ENCODE measurements at regions not wholly inside any gene's neighbourhood (a gene's known extent, or its start where the extent isn't known, plus 50 kb on each side); places are given as distances from the start of the nearest gene placed in this dataset.

DNA sequence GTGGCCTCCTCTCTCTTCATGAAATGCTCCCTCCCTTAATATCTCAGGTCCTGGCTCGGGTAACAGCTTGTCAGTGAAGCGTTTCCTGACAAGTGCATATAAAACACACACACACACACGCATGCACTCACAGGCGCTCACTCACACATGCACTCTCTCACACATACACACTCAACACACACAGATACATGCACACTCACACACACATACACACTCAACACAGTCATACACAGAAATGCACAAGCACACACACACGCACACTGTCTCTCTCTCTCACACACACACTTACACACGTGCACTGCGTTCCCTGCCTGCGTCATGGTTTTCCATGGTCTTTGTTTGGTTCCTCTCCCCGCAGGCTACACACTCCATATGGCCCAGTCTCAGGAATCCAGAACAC is 344.1 kb downstream of the UQCRFS1 start (continued):
- TF ChIP-seq, protein P1, sequence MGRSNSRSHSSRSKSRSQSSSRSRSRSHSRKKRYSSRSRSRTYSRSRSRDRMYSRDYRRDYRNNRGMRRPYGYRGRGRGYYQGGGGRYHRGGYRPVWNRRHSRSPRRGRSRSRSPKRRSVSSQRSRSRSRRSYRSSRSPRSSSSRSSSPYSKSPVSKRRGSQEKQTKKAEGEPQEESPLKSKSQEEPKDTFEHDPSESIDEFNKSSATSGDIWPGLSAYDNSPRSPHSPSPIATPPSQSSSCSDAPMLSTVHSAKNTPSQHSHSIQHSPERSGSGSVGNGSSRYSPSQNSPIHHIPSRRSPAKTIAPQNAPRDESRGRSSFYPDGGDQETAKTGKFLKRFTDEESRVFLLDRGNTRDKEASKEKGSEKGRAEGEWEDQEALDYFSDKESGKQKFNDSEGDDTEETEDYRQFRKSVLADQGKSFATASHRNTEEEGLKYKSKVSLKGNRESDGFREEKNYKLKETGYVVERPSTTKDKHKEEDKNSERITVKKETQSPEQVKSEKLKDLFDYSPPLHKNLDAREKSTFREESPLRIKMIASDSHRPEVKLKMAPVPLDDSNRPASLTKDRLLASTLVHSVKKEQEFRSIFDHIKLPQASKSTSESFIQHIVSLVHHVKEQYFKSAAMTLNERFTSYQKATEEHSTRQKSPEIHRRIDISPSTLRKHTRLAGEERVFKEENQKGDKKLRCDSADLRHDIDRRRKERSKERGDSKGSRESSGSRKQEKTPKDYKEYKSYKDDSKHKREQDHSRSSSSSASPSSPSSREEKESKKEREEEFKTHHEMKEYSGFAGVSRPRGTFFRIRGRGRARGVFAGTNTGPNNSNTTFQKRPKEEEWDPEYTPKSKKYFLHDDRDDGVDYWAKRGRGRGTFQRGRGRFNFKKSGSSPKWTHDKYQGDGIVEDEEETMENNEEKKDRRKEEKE (IDR thresholded peaks at IDR 0.05): no peak
- no peak for TF ChIP-seq DPF2 (IDR thresholded peaks at IDR 0.05)
- no peak for TF ChIP-seq SUPT20H (IDR thresholded peaks at IDR 0.05; ENCODE audit: borderline replicate concordance, control insufficient read depth, low read depth, low read length)
- TF ChIP-seq TAF1 (IDR thresholded peaks at IDR 0.05; ENCODE audit: borderline replicate concordance, low read depth, low read length): no peak
- no peak for TF ChIP-seq MXI1 (IDR thresholded peaks at IDR 0.05; ENCODE audit: low read depth, low read length)

DNA sequence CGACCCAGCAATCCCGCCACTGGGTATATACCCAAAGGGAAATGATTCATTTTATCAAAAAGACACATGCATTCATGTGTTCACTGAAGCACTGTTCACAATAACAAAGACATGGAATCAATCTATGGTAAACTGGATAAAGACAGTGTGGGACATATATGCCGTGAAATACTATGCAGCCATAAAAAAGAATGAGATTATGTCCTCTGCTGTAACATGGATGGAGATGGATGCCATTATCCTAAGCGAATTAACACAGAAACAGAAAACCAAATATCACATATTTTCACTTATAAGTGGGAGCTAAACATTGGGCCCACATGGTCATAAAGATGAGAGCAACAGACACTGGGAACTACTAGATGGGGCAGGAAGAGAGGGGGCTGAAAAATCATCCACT is 345.0 kb downstream of the UQCRFS1 start:
- H3K9ac ChIP-seq (ENCODE audit: control insufficient read depth, insufficient read depth, low read length): no peak overlapping the region
- H3K9me3 ChIP-seq (replicated peaks; ENCODE audit: control insufficient read depth, insufficient read depth, low read length): no peaks in the 10 kb centered on the region; the same call in 2 of the 3 replicates
- no peak overlapping the region for H3K27ac ChIP-seq (ENCODE audit: control insufficient read depth, insufficient read depth)
- ChIA-PET POLR2A (no interaction called here), RAD21 (ENCODE audit: unreplicated experiment) (no interaction called here), CTCF (no interaction called here), SMC1A (ENCODE audit: uncharacterized antibody, unreplicated experiment) (no interaction called here)
- H4K20me1 ChIP-seq (ENCODE audit: control insufficient read depth, insufficient read depth): no peaks in the 10 kb centered on the region
- 1% methylated on average over 4 of the region's 4 CpGs for WGBS (ENCODE audit: insufficient coverage, insufficient replicate concordance, low lambda C conversion rate, missing lambda C conversion rate)
- no peaks in the 10 kb centered on the region for H3K79me2 ChIP-seq (ENCODE audit: control insufficient read depth, insufficient read depth, low read length)
- in situ Hi-C loops (cut with MboI) (no loop called here), intact Hi-C loops (cut with micrococcal nuclease; ENCODE audit: unreplicated experiment) (no loop called here)
- H3K4me2 ChIP-seq (ENCODE audit: control insufficient read depth, insufficient read depth): no peak overlapping the region
- DNase-seq (ENCODE audit: low read depth, low spot score): no peak
- no peak for FAIRE-seq
- no TSS peak for BruUV-seq (replicated peaks)
- no peaks in the 10 kb centered on the region for H3K27me3 ChIP-seq (replicated peaks in 1 of 2; ENCODE audit: control insufficient read depth in 2 of 2, insufficient read depth in 2 of 2, low read length in 1 of 2)
- H3K36me3 ChIP-seq (ENCODE audit: control insufficient read depth in 2 of 2, insufficient read depth in 2 of 2, low read length in 1 of 2): no peaks in the 10 kb centered on the region
- no peaks in the 10 kb centered on the region for H3K4me1 ChIP-seq (ENCODE audit: control insufficient read depth, insufficient read depth, low read length)
- no peak for ATAC-seq
- no peak overlapping the region for H3K4me3 ChIP-seq
- H2AFZ ChIP-seq (ENCODE audit: control insufficient read depth, low read depth, low read length): no peak overlapping the region
- TF ChIP-seq EED (IDR thresholded peaks at IDR 0.05; ENCODE audit: low read depth): no peak
- TF ChIP-seq, protein P2, sequence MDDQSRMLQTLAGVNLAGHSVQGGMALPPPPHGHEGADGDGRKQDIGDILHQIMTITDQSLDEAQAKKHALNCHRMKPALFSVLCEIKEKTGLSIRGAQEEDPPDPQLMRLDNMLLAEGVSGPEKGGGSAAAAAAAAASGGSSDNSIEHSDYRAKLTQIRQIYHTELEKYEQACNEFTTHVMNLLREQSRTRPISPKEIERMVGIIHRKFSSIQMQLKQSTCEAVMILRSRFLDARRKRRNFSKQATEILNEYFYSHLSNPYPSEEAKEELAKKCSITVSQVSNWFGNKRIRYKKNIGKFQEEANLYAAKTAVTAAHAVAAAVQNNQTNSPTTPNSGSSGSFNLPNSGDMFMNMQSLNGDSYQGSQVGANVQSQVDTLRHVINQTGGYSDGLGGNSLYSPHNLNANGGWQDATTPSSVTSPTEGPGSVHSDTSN (IDR thresholded peaks at IDR 0.05; ENCODE audit: insufficient replicate concordance, low read depth, low read length): no peak
- TF ChIP-seq YY1 (IDR thresholded peaks at IDR 0.05; ENCODE audit: low read depth, low read length): no peak
- no peak for TF ChIP-seq NR2F1 (conservative IDR thresholded peaks at IDR 0.05)
- TF ChIP-seq, protein P3, sequence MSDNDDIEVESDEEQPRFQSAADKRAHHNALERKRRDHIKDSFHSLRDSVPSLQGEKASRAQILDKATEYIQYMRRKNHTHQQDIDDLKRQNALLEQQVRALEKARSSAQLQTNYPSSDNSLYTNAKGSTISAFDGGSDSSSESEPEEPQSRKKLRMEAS (IDR thresholded peaks at IDR 0.05; ENCODE audit: low read depth, low read length): no peak
- TF ChIP-seq, protein P4, sequence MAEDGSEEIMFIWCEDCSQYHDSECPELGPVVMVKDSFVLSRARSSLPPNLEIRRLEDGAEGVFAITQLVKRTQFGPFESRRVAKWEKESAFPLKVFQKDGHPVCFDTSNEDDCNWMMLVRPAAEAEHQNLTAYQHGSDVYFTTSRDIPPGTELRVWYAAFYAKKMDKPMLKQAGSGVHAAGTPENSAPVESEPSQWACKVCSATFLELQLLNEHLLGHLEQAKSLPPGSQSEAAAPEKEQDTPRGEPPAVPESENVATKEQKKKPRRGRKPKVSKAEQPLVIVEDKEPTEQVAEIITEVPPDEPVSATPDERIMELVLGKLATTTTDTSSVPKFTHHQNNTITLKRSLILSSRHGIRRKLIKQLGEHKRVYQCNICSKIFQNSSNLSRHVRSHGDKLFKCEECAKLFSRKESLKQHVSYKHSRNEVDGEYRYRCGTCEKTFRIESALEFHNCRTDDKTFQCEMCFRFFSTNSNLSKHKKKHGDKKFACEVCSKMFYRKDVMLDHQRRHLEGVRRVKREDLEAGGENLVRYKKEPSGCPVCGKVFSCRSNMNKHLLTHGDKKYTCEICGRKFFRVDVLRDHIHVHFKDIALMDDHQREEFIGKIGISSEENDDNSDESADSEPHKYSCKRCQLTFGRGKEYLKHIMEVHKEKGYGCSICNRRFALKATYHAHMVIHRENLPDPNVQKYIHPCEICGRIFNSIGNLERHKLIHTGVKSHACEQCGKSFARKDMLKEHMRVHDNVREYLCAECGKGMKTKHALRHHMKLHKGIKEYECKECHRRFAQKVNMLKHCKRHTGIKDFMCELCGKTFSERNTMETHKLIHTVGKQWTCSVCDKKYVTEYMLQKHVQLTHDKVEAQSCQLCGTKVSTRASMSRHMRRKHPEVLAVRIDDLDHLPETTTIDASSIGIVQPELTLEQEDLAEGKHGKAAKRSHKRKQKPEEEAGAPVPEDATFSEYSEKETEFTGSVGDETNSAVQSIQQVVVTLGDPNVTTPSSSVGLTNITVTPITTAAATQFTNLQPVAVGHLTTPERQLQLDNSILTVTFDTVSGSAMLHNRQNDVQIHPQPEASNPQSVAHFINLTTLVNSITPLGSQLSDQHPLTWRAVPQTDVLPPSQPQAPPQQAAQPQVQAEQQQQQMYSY (CRISPR knock-in tag; IDR thresholded peaks at IDR 0.05): no peak
- no peak for TF ChIP-seq KAT2A (conservative IDR thresholded peaks at IDR 0.05; ENCODE audit: control insufficient read depth, low read depth, low read length)
- TF ChIP-seq, protein P5, sequence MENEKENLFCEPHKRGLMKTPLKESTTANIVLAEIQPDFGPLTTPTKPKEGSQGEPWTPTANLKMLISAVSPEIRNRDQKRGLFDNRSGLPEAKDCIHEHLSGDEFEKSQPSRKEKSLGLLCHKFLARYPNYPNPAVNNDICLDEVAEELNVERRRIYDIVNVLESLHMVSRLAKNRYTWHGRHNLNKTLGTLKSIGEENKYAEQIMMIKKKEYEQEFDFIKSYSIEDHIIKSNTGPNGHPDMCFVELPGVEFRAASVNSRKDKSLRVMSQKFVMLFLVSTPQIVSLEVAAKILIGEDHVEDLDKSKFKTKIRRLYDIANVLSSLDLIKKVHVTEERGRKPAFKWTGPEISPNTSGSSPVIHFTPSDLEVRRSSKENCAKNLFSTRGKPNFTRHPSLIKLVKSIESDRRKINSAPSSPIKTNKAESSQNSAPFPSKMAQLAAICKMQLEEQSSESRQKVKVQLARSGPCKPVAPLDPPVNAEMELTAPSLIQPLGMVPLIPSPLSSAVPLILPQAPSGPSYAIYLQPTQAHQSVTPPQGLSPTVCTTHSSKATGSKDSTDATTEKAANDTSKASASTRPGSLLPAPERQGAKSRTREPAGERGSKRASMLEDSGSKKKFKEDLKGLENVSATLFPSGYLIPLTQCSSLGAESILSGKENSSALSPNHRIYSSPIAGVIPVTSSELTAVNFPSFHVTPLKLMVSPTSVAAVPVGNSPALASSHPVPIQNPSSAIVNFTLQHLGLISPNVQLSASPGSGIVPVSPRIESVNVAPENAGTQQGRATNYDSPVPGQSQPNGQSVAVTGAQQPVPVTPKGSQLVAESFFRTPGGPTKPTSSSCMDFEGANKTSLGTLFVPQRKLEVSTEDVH (IDR thresholded peaks at IDR 0.05; ENCODE audit: low read depth, partially characterized antibody): no peak
